GM21576 (cell line): ENCODE measurements at regions not wholly inside any gene's neighbourhood (a gene's known extent, or its start where the extent isn't known, plus 50 kb on each side); places are given as distances from the start of the nearest gene placed in this dataset.

Source experiments
- ATAC-seq: cut with Tn5 transposase; IDR thresholded peaks from one replicate; pipeline ENCODE4 v1.9.1; 2021; ENCODE audit warnings: mild to moderate bottlenecking, moderate library complexity; ENCODE audit not compliant: unreplicated experiment

DNA sequence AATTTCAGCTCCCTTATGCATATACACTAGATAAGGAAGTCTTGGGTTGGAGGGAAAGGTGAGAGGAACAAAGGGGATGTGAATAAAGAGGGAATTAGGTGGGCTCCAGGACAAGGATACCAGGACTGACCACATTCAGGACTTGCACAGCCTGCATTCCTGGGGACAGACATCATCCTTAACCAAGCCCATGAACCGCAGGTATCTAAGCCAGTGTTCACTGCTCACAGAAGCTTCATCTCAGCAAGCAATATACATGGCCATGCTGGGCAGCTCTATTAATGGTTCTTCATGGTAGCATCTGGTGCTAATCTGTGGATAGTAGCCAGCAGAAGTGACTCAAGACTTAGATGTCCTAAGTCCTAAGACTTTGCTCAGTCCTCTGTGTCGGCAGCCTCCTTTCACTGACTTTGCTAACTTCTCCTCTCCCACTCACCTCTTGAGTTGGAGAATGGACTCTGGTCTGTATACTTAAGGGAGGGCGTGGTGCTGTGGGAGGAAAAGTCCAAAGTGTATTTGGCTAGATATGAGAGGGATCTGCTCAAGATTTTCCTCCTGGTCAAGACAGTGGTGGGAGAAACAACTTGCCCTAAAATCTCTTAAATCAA is 136.1 kb downstream of the ASCL1 start:
- no peak for ATAC-seq

DNA sequence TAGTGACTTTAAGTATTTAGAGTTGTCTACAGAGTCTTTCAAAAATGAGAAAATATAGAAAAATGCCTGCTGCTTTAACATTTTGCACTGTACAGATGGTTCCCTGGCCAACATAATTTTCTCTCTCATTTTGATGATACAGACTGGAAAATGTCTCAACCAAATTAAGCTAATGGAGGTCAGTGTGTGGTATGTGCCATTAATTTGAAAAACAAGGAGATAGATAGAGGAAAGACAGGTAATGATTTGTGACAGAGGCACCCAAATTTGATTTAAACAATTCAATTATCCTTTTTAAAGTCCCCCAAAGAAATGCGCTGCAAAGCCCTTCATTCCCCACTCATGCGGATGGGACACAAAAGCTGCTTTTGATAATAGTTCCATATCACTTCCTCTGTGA is 140.0 kb downstream of the ASCL1 start:
- ATAC-seq, result no peak

DNA sequence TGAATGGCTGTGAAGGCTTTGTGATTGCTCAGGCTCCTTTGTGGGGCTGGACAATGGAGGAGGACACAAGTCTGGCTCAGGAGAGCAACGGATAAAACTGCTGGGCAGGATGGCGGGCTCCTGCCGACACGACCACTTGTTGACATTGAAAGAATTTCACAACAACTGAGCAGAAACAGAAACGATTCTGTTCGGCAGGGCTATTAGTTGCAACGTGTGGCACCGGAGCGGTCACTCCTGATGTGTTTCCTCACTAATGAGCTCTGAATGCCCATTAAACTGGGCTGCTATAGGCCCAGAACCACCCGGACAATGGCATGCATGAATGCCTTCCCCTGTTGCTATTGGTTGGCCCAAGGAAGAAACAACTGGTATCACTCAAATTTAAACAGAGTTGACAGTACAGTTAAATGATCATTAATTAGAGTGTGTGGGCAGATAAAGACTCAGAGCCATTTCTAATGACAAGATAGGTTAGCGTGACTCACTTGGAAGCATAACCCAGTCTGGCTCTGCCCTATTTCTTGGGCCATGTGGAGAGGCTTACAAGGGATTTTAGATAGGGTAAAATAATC is 142.9 kb downstream of the ASCL1 start:
- no peak for ATAC-seq

GRCh38 chr12:103102225-103102744 is 144.8 kb downstream of the ASCL1 start:
- peak; percentile 81 for ATAC-seq

DNA sequence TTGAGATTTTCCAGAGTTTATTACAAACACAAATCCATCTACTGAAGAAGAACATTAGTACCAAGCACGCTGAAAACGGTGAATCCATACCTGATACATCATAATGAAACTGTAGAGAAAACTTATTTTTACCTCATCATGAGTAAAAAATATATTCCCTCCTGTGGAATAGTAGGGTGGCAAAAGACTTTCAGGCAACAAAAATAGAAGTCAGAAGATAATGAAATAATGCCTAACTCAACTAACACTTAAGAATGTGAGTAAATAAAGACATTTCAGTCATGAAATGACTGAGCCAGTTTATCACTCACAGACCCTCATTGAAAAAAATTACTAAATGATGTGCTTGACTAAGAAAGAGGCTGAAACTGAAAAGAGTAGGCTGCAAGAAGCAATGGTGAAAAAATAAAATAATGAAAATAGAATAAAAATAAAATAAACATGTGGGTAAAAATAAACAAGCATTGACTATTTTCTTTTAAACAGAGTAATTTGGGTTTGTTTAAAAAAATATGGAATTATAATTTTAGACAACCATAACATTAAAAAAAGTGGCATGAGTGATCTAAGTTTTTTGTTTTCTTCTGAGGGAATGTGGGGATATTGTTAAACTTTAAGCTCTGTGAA is 148.6 kb downstream of the ASCL1 start:
- peak; percentile 57 for ATAC-seq

DNA sequence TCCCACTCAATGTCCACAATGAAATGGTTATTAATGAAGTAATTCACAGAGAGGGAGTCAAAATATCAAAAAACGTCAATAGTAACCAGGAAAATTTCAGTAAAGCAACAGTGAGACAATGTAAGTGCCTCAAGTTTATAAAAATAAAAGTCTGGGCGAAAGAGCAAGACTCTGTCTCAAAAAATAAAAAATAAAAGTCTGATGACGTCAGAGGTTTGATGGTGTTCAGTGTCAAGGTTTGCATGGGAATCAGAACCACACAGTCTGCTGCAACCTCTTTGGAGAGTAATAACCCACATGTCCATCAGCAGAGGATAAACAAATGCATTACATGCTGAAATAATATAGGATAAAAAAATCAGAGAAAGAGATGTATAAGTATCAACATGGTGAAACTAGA is 152.4 kb downstream of the ASCL1 start:
- no peak for ATAC-seq

DNA sequence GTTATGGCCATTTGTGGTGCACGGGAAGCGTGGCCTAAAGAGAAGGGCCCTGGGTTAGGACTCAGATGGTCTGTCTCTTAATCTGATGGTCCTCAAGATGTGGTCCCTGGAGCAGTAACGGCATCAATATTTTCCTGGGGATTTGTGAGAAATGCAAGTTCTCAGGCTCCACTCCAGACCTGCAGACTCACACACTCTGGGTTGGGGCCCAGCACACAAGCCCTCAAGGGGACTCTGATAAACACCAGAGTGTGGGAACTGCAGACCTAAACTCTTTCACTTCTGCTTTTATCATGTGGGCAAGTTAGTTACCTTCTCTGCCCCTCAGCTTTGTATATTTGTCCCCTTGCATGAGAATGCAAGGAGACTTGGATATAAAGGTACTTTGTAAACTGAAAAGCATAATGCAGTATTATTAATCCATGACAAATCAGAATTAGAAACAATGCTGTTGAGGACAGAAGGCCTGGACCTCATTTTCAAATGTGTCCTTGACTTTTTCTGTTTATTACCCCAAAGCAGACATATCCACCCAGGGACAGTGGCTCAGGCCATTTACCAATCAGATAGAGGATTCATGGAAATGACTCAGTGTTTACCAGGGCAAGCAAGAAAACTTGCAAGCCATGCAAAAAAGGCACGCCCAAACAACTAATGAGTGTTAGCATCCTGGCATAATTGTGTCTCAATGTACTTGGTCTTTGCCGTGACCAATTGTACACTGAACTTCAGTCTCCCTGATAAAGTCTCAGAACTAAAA is 157.0 kb downstream of the ASCL1 start:
- ATAC-seq, result peak; percentile 97

GRCh38 chr12:103128862-103129501 is 171.5 kb downstream of the ASCL1 start:
- no peak for ATAC-seq

DNA sequence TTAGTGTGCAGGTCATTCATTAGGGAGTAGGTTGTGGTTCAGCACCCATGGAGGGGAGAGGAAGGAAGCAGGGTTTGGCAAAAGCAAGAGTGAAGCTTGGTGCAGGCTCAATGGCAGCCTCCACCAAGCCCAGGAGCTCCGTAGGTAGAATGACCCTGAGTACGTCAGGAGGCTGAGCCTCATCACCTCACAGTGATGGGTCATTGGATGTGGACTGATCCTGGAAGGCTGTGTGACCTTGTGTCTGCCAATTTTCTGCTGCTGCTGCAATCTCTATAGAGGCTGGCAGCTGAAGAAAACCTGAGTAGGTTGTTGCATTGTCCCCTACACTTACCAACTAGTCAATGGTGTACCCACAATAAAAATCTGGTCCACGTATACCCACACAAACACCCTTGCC is 173.1 kb downstream of the ASCL1 start:
- no peak for ATAC-seq

GRCh38 chr12:103138538-103138937 is 181.1 kb downstream of the ASCL1 start:
- ATAC-seq, result no peak

DNA sequence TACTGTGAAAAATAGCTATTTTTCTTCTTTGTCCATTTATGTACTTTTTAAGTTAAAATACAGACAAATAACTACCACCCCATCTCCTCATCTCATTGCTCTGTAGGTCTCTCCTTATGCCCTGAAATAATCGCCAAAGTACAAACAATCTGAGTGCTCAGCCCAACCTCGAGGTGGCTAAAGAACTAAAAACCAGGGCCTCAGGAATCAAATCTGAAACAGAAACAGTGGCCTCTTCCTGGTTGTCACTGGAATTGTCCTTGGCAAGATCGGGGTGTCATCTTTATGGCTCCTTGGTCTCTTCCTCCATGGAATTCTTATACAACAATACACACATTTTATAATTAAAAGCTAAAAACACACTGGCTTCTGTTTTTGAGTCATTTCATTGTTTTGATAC is 182.4 kb downstream of the ASCL1 start:
- no peak for ATAC-seq

DNA sequence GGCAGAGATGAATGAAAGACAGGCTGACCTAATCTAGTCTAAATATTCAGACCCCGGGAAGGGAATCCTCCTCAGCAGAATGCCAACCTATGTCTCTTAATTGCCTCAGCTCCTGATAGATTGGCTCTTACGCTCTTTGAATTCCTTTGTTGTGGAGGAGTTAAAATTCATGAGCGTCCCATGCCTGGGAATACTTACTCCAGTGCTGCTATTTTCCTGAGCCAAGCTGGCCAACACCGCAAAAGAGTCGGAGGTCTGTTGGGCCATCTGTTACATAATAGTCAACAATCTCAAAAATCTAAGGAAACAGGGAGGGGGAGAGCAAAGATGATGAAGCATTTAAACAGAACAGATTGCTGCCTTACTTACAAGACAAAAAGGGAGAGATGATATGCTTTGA is 182.8 kb downstream of the ASCL1 start:
- ATAC-seq, result no peak

- no peak for ATAC-seq
Observed at GRCh38 chr12:103144278-103144677, 186.8 kb downstream of the ASCL1 start.

DNA sequence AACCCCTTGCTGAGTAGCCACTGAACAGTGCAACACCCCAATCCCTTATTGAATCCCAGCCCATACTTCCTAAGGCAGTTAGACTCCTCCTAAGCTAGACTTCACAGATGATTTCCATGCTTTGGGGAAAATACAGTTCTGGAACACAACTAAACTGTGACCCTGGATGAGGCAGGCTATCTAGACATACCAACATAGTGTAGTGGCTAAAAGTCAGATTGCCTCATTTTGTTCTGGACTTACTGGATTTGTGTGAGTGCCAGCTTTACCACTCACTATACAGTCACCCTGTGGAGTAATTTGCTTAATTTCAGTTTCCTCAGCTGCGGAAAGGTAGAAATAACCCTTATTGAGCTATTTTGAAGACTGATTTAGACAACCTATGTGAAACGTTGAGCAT is 203.1 kb downstream of the ASCL1 start:
- ATAC-seq, result no peak

DNA sequence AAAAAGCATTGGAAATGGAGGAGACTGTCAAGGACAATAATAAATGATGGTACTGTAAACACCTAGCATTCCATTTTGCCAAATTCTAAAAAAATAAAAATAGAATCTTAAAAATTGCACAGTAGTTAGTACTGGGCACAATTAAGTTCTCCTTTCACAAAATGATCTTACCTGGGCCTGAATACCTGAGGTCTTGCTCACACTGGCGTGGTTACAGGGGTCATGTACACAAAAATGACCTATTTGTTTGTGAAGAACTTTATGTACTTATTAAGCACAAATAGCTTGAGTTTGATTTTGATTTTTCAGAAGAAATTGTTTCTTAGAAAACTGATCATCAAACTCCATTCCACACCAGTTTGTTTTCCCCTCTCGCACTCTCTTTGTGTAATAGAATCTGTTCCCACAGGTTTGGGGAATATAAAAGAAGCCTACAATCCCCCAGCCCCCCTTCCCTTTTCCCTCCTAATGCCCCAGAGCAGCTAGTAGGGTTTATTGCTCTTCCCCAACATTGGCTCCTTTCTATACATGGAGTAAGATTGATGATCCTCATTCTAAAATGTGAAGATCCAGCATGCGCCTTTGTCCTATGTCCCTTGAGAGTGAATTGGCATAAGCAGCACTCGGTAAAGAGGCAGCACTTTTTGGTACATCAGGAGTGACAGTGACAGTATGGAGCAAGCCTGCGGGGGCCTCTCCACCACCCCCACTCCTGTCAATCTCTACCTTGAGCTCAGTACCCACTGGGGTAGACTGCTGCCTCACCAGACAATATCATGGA is 204.3 kb downstream of the ASCL1 start:
- ATAC-seq, result no peak

DNA sequence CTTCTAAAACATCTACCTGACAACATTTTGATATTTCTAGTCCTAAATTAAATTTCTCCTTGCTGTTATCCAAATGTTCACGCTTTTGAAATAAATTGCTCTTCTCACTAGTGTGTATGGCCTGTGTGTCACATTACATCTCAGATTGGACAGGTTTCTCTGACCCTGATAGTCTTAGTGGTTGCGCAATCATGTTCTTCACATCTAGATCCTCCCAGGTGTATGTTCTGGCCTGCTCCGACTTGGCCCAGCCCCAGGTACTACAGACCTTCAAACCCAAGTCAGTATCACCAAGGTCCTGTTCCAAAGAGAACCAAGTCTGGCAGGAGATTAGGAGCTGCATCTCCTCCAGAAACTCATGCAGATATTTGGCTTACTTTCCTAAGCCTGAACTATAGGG is 209.5 kb downstream of the ASCL1 start:
- ATAC-seq, result no peak

- no peak for ATAC-seq
Observed at GRCh38 chr12:103172447-103173112, 215.1 kb downstream of the ASCL1 start.

GRCh38 chr12:103175625-103176024 is 218.2 kb downstream of the ASCL1 start:
- ATAC-seq, result no peak

DNA sequence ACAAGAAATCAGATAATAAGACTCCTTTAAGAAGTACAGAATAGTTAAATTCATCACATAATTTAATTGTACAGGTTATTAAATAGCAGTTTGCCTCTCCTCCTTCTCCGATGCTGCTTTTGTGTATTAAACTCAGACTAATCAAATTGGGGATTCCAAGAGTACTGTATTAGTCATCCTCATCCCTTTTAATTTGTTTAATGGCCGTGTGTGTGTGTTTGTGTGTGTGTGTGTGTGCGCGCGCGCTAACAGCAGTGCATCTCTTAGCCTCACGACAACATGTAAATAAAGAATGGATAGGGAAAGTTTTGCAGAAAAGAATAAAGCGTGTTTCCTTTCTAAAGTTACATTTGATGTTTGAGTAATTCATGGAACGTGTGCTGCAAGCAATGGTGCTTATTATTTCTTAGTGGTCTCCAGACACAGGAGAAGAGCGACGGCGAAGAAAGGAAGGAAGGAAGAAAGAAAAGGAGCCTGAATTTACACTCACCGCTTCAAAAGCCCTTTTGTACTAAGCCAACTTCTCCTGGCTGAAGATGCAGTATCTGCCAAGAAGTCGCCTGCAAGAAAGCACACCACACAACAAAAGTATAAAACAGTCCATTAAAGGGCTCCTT is 220.3 kb downstream of the ASCL1 start:
- no peak for ATAC-seq
